ENCODE measurements at regions not wholly inside any gene's neighbourhood (a gene's known extent, or its start where the extent isn't known, plus 50 kb on each side); places are given as distances from the start of the nearest gene placed in this dataset.

GRCh38 chr14:71527838-71528237 lies 404.4 kb upstream of the RGS6 start:
- no peak overlapping the region for H3K9ac ChIP-seq (ENCODE audit: low read depth in 1 of 2, low read length in 2 of 2)
- no peak overlapping the region for H3K27ac ChIP-seq (ENCODE audit: low read depth in 1 of 2, low read length in 2 of 2)
- H3K4me3 ChIP-seq (ENCODE audit: low read depth in 1 of 3, low read length in 3 of 3): no peak overlapping the region
- WGBS: 84% methylated on average over 8 of the region's 8 CpGs
- no peaks in the 10 kb centered on the region for H3K27me3 ChIP-seq (ENCODE audit: control insufficient read depth in 4 of 4, insufficient read depth in 4 of 4, low read length in 3 of 4)
- no peaks in the 10 kb centered on the region for H3K4me1 ChIP-seq (ENCODE audit: control insufficient read depth in 4 of 4, insufficient read depth in 4 of 4, low read length in 3 of 4)
- peaks cover 0 to 6% (median 0%) of the 10 kb centered on the region in 4 donors for H3K36me3 ChIP-seq (ENCODE audit: control insufficient read depth in 4 of 4, insufficient read depth in 3 of 4, low read depth in 1 of 4, low read length in 3 of 4)
- TF ChIP-seq HNF4A (conservative IDR thresholded peaks at IDR 0.05): no peak
- TF ChIP-seq MAX (IDR thresholded peaks at IDR 0.05): no peak
- TF ChIP-seq, protein P1, sequence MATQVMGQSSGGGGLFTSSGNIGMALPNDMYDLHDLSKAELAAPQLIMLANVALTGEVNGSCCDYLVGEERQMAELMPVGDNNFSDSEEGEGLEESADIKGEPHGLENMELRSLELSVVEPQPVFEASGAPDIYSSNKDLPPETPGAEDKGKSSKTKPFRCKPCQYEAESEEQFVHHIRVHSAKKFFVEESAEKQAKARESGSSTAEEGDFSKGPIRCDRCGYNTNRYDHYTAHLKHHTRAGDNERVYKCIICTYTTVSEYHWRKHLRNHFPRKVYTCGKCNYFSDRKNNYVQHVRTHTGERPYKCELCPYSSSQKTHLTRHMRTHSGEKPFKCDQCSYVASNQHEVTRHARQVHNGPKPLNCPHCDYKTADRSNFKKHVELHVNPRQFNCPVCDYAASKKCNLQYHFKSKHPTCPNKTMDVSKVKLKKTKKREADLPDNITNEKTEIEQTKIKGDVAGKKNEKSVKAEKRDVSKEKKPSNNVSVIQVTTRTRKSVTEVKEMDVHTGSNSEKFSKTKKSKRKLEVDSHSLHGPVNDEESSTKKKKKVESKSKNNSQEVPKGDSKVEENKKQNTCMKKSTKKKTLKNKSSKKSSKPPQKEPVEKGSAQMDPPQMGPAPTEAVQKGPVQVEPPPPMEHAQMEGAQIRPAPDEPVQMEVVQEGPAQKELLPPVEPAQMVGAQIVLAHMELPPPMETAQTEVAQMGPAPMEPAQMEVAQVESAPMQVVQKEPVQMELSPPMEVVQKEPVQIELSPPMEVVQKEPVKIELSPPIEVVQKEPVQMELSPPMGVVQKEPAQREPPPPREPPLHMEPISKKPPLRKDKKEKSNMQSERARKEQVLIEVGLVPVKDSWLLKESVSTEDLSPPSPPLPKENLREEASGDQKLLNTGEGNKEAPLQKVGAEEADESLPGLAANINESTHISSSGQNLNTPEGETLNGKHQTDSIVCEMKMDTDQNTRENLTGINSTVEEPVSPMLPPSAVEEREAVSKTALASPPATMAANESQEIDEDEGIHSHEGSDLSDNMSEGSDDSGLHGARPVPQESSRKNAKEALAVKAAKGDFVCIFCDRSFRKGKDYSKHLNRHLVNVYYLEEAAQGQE (IDR thresholded peaks at IDR 0.05): no peak
- no peak for TF ChIP-seq ZBTB33 (IDR thresholded peaks at IDR 0.05)
- TF ChIP-seq HNF4G (IDR thresholded peaks at IDR 0.05): no peak
- TF ChIP-seq, protein P2, sequence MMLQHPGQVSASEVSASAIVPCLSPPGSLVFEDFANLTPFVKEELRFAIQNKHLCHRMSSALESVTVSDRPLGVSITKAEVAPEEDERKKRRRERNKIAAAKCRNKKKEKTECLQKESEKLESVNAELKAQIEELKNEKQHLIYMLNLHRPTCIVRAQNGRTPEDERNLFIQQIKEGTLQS (IDR thresholded peaks at IDR 0.05): no peak
- no peak for TF ChIP-seq SP1 (IDR thresholded peaks at IDR 0.05)
- no peak for TF ChIP-seq GABPA (IDR thresholded peaks at IDR 0.05 in 1 of 2, conservative IDR thresholded peaks at IDR 0.05 in 1 of 2)
- TF ChIP-seq NR2F2 (IDR thresholded peaks at IDR 0.05): no peak
- no peak for TF ChIP-seq TAF1 (conservative IDR thresholded peaks at IDR 0.05)
- TF ChIP-seq FOXA1 (IDR thresholded peaks at IDR 0.05): no peak
- no peak for TF ChIP-seq YY1 (IDR thresholded peaks at IDR 0.05)
- no peak for TF ChIP-seq RXRA (IDR thresholded peaks at IDR 0.05)
- TF ChIP-seq FOXA2 (IDR thresholded peaks at IDR 0.05): no peak
- H3K9me3 ChIP-seq (ENCODE audit: control insufficient read depth in 4 of 4, low read length in 3 of 4): no peaks in the 10 kb centered on the region
- no peak for DNase-seq (ENCODE audit: low spot score)

GRCh38 chr14:71529848-71530247 lies 402.4 kb upstream of the RGS6 start:
- no peak for DNase-seq (ENCODE audit: low spot score)

More at GRCh38 chr14:71529848-71530247, 402.4 kb upstream of the RGS6 start:
- Histone ChIP-seq H3K36me3 (ENCODE audit: control insufficient read depth in 4 of 4, insufficient read depth in 3 of 4, low read depth in 1 of 4, low read length in 3 of 4) (peaks cover 0 to 6% (median 0%) of the 10 kb centered on the region in 4 donors), H3K4me3 (ENCODE audit: low read depth in 1 of 3, low read length in 3 of 3) (no peak overlapping the region), H3K27ac (ENCODE audit: low read depth in 1 of 2, low read length in 2 of 2) (no peak overlapping the region), H3K4me1 (ENCODE audit: control insufficient read depth in 4 of 4, insufficient read depth in 4 of 4, low read length in 3 of 4) (no peaks in the 10 kb centered on the region), H3K9ac (ENCODE audit: low read depth in 1 of 2, low read length in 2 of 2) (no peak overlapping the region), H3K9me3 (ENCODE audit: control insufficient read depth in 4 of 4, low read length in 3 of 4) (no peaks in the 10 kb centered on the region), H3K27me3 (ENCODE audit: control insufficient read depth in 4 of 4, insufficient read depth in 4 of 4, low read length in 3 of 4) (no peaks in the 10 kb centered on the region)
- no peak for TF ChIP-seq YY1 (IDR thresholded peaks at IDR 0.05)
- no peak for TF ChIP-seq ZBTB33 (IDR thresholded peaks at IDR 0.05)
- TF ChIP-seq RXRA (IDR thresholded peaks at IDR 0.05): no peak
- TF ChIP-seq, protein P2 (IDR thresholded peaks at IDR 0.05): no peak
- no peak for TF ChIP-seq MAX (IDR thresholded peaks at IDR 0.05)
- no peak for TF ChIP-seq HNF4G (IDR thresholded peaks at IDR 0.05)
- 83% methylated on average over 4 of the region's 4 CpGs for WGBS
